PC-9 (cell line): ENCODE measurements at regions not wholly inside any gene's neighbourhood (a gene's known extent, or its start where the extent isn't known, plus 50 kb on each side); places are given as distances from the start of the nearest gene placed in this dataset.

Experiments
- EZH2 ChIP-seq: fragments of 200-600 bp; sonication (generic); IDR thresholded peaks from 2 replicates; pipeline ENCODE4 v1.8.0; 2017; ENCODE audit warnings: antibody characterized with exemption, low read depth
- TF ChIP-seq, protein P1 (sequence below): fragments of 200-600 bp; sonication (generic); conservative IDR thresholded peaks from 2 replicates; pipeline ENCODE4 v1.6.1; 2017; ENCODE audit warnings: mixed run types, antibody characterized with exemption, mild to moderate bottlenecking, moderate library complexity

DNA sequence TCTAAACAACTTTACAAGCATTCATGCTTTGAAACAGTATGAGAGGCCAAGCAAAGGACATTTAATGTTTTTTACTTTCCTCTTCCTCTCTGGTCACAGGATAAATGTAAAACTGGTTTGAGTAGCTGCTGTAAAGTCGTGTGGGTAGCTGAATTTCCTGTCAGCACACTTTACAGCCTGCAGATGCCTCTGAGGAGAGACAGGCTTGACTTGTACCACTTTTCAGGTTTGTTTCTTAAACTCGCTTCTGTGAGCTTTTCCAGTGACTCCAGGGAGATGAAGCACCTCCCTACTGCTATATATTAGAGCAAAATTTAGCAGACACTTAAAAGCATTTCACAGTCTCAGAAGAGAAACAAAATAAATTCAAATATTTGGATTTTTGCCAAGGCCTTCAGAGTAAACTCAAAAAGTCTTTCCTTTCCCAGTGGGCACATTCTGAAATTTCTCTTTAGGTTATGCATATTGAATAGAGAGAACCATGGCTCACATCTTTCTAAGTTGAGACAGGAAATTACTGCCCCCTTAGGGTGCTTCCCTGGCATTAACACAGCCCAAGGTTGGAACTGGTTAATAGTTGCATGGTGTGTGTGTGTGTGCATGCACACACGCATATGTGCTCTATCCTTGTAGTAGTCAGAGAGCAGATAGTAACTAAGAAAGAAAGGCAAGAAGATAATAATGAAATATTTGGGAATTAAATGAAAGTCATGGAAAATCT is 557.3 kb upstream of the MIS18BP1 start:
- TF ChIP-seq, protein P1, sequence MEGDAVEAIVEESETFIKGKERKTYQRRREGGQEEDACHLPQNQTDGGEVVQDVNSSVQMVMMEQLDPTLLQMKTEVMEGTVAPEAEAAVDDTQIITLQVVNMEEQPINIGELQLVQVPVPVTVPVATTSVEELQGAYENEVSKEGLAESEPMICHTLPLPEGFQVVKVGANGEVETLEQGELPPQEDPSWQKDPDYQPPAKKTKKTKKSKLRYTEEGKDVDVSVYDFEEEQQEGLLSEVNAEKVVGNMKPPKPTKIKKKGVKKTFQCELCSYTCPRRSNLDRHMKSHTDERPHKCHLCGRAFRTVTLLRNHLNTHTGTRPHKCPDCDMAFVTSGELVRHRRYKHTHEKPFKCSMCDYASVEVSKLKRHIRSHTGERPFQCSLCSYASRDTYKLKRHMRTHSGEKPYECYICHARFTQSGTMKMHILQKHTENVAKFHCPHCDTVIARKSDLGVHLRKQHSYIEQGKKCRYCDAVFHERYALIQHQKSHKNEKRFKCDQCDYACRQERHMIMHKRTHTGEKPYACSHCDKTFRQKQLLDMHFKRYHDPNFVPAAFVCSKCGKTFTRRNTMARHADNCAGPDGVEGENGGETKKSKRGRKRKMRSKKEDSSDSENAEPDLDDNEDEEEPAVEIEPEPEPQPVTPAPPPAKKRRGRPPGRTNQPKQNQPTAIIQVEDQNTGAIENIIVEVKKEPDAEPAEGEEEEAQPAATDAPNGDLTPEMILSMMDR = no peak
- no peak for TF ChIP-seq EZH2
